ENCODE measurements at regions not wholly inside any gene's neighbourhood (a gene's known extent, or its start where the extent isn't known, plus 50 kb on each side); places are given as distances from the start of the nearest gene placed in this dataset.
"Not testable (repeated sequence)": the region's sequence is repeated elsewhere in the genome, so short reads cannot be mapped to it uniquely, and the experiment has no call there.

DNA sequence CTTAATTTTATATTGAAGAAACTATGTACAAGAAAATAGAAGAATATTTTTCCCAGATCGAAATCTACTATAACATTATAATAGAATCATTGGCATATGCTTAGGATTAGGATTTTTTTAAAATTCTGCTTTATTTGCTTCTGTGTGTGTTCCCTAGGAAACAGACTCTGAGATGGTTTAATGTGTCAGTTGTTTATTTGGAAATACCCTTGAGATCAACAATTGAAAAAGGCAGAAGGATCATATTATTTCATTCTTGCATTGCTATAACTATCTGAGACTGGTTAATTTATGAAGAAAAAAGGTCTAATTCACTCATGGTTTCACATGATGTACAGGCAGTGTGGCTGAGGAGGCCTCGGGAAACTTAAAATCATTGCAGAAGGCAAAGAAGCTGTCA lies 622.6 kb downstream of the PRR16 start:
- H3K4me1 ChIP-seq: no peaks in the 10 kb centered on the region
- intact Hi-C loops (cut with DNase I; ENCODE audit: low total_unique reads): no loop called here
- no peaks in the 10 kb centered on the region for H3K9me3 ChIP-seq
- H3K4me3 ChIP-seq: no peak overlapping the region
- TF ChIP-seq, protein P1, sequence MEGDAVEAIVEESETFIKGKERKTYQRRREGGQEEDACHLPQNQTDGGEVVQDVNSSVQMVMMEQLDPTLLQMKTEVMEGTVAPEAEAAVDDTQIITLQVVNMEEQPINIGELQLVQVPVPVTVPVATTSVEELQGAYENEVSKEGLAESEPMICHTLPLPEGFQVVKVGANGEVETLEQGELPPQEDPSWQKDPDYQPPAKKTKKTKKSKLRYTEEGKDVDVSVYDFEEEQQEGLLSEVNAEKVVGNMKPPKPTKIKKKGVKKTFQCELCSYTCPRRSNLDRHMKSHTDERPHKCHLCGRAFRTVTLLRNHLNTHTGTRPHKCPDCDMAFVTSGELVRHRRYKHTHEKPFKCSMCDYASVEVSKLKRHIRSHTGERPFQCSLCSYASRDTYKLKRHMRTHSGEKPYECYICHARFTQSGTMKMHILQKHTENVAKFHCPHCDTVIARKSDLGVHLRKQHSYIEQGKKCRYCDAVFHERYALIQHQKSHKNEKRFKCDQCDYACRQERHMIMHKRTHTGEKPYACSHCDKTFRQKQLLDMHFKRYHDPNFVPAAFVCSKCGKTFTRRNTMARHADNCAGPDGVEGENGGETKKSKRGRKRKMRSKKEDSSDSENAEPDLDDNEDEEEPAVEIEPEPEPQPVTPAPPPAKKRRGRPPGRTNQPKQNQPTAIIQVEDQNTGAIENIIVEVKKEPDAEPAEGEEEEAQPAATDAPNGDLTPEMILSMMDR (IDR thresholded peaks at IDR 0.05): no peak
- no peak for DNase-seq
- no peaks in the 10 kb centered on the region for H3K27me3 ChIP-seq
- no peak overlapping the region for H3K27ac ChIP-seq
- no peaks in the 10 kb centered on the region for H3K36me3 ChIP-seq

DNA sequence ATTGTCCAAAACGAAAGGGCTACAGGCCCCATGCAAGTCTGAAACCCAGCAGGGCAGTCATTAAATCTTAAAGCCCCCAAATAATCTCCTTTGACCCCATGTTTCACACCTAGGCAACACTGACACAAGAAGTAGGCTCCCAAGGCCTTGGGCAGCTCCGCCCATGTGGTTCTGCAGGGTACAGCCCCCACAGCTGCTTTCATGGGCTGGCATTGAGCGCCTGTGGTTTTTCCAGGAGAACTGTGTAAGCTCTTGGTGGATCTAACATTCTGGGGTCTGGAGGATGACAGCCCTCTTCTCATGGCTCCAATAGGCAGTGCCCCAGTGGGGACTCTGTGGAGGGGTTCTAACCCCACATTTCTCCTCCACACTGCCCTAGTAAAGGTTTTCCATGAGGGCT lies 623.5 kb downstream of the PRR16 start:
- DNase-seq: no peak
- intact Hi-C loops (cut with DNase I; ENCODE audit: low total_unique reads): no loop called here
- Histone ChIP-seq H3K27me3 (no peaks in the 10 kb centered on the region), H3K9me3 (no peaks in the 10 kb centered on the region), H3K27ac (no peak overlapping the region), H3K4me3 (no peak overlapping the region), H3K4me1 (no peaks in the 10 kb centered on the region), H3K36me3 (no peaks in the 10 kb centered on the region)
- TF ChIP-seq, protein P1 (IDR thresholded peaks at IDR 0.05): no peak

DNA sequence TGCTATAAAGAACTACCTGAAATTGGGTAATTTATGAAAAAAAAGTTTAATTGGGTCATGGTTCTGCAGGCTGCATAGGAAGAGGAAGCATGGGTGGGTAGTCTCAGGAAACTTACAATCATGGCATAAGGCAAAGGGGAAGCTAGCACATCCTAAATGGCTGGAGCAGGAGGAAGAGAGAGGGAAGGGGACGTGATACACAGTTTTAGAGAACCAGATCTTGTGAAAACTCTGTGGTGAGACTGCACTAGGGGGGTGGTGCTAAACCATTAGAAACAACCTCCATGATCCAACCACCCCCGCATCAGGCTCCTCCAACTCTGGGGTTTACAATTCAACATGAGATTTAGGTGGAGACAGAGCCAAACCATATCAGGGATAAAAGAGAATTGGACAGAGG lies 624.2 kb downstream of the PRR16 start:
- no peak overlapping the region for H3K4me3 ChIP-seq
- H3K9me3 ChIP-seq: no peaks in the 10 kb centered on the region
- H3K27me3 ChIP-seq: no peaks in the 10 kb centered on the region
- no peaks in the 10 kb centered on the region for H3K4me1 ChIP-seq
- TF ChIP-seq, protein P1 (IDR thresholded peaks at IDR 0.05): no peak
- DNase-seq: no peak
- H3K27ac ChIP-seq: no peak overlapping the region
- H3K36me3 ChIP-seq: no peaks in the 10 kb centered on the region
- intact Hi-C loops (cut with DNase I; ENCODE audit: low total_unique reads): no loop called here

DNA sequence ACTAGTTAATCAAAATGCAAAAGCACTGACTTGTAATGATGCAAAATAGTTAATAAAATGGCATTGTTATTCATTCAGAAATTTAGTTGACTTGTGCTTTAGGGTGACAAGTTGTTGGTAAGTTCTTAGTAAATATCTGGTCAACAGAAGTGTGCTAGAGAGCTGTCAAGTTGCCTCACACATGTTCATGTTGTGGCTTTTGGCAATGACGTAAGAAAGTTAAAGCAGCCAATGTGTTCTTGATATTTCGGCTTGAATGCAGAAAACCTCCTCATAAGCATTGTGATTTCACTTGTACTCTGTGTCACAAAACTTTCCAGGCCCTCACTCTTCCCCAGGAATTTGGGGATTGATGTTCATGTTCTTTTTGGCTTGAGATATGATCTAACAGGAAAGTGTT lies 626.7 kb downstream of the PRR16 start:
- TF ChIP-seq, protein P1 (IDR thresholded peaks at IDR 0.05): no peak
- Histone ChIP-seq H3K4me3 (no peak overlapping the region), H3K27ac (no peak overlapping the region), H3K4me1 (no peaks in the 10 kb centered on the region), H3K27me3 (no peaks in the 10 kb centered on the region), H3K36me3 (no peaks in the 10 kb centered on the region), H3K9me3 (no peaks in the 10 kb centered on the region)
- no peak for DNase-seq
- intact Hi-C loops (cut with DNase I; ENCODE audit: low total_unique reads): no loop called here

DNA sequence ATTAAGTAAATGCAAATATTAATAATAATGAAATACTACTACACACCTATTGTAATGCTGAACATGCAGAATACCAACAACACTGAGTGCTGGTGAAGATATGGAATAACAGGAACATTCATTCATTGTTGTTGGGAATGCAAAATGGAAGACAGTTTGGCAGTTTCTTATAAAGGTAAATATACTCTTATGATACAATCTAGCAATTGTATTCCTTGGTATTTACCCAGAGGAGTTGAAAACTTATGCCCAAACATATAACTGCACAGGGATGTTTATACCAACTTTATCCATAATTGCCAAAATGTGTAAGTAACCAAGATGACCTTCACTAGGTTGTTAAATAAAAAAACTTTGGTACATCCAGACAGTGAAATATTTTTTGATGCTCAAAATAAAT lies 636.8 kb downstream of the PRR16 start:
- no peak overlapping the region for H3K4me3 ChIP-seq
- DNase-seq: no peak
- H3K27me3 ChIP-seq: no peaks in the 10 kb centered on the region
- H3K36me3 ChIP-seq: no peaks in the 10 kb centered on the region
- intact Hi-C loops (cut with DNase I; ENCODE audit: low total_unique reads): no loop called here
- H3K4me1 ChIP-seq: no peaks in the 10 kb centered on the region
- H3K9me3 ChIP-seq: no peaks in the 10 kb centered on the region
- TF ChIP-seq, protein P1 (IDR thresholded peaks at IDR 0.05): no peak
- no peak overlapping the region for H3K27ac ChIP-seq

DNA sequence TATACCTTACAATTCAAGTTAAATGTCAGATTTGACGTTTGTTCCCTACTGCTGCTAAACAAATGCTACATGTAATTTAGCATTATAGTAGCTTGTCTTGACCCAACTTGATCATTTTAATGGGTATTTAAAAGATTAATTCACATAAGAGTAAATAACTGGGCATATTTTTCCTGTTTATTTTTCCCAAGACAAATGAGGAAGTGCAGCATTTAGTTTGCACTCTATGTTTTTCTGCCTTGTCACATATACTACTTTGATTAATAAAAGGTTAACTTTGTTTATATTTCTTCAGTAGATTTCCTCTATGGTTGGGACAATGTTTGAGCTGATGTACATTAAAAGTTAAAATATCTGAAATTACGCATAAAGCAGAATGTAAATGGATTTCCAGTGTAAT lies 641.8 kb downstream of the PRR16 start:
- Histone ChIP-seq H3K4me1 (no peaks in the 10 kb centered on the region), H3K4me3 (no peak overlapping the region), H3K27ac (no peak overlapping the region), H3K36me3 (no peaks in the 10 kb centered on the region), H3K9me3 (no peaks in the 10 kb centered on the region), H3K27me3 (no peaks in the 10 kb centered on the region)
- DNase-seq: no peak
- TF ChIP-seq, protein P1 (IDR thresholded peaks at IDR 0.05): no peak
- intact Hi-C loops (cut with DNase I; ENCODE audit: low total_unique reads): no loop called here

DNA sequence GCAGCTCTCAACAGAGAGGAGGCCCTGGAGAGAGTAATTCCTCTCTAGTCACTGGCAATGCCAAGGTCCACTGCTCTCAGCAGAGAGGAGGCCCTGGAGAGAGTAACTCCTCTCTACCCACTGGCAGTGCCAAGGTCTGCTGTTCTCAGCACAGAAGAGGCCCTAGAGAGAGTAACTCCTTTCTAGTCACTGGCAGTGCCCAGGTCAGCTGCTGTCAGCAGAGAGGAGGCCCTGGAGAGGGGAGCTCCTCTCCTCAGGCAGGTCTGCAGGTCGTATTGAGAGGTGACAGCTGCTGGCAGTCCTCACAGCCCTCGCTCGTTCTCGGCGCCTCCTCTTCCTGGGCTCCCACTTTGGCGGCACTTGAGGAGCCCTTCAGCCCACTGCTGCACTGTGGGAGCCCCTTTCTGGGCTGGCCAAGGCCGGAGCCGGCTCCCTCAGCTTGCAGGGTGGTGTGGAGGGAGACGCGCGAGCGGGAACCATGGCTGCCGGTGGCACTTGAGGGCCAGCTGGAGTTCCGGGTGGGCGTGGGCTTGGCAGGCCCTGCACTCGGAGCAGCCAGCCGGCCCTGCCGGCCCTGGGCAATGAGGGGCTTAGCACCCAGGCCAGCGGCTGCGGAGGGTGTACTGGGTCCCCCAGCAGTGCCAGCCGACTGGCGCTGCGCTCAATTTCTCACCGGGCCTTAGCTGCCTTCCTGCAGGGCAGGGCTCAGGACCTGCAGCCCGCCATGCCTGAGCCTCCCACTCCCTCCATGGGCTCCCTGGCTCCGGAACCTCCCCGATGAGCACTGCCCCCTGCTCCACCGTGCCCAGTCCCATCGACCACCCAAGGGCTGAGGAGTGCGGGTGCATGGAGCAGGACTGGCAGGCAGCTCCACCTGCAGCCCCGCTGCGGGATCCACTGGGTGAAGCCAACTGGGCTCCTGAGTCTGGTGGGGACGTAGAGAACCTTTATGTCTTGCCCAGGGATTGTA lies 642.9 kb downstream of the PRR16 start:
- H3K27ac ChIP-seq; H3K36me3 ChIP-seq; DNase-seq; H3K27me3 ChIP-seq; H3K4me1 ChIP-seq; intact Hi-C loops (cut with DNase I; ENCODE audit: low total_unique reads); H3K4me3 ChIP-seq; H3K9me3 ChIP-seq: not testable (repeated sequence)
